Suppressor macrophage treated with lipopolysaccharide for 4 hours (primary cell): ENCODE measurements at regions not wholly inside any gene's neighbourhood (a gene's known extent, or its start where the extent isn't known, plus 50 kb on each side); places are given as distances from the start of the nearest gene placed in this dataset.
"Not testable (repeated sequence)": the region's sequence is repeated elsewhere in the genome, so short reads cannot be mapped to it uniquely, and the experiment has no call there.

Experiments
- DNase-seq: peaks from one replicate; pipeline ENCODE4 v3.0.0-alpha.2; 2020

- DNase-seq = no peak
Measured at GRCh38 chr9:108762348-108763055, 93.3 kb downstream of the ACTL7B start.

GRCh38 chr9:108761655-108762347 is 94.0 kb downstream of the ACTL7B start:
- DNase-seq = peak; percentile 70

DNA sequence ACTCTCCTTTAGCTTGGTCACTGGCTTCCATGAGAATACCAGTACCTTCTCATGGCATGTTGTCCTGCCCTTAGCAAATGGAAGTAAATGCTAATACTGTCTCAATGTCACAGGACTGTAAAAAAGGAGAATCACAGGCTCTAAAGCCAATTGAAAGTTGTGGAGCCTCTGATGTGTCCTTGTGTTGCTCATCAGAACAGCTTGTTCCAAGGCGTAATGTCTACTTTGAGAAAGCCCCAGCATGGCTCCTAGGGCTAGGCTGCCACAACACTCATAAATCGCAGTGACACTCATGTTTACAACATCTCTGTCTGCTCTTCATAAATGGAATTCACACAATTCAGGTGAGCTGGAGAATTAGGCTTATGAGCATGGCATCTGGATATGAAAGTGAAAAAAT is 94.9 kb downstream of the ACTL7B start:
- DNase-seq = no peak

DNA sequence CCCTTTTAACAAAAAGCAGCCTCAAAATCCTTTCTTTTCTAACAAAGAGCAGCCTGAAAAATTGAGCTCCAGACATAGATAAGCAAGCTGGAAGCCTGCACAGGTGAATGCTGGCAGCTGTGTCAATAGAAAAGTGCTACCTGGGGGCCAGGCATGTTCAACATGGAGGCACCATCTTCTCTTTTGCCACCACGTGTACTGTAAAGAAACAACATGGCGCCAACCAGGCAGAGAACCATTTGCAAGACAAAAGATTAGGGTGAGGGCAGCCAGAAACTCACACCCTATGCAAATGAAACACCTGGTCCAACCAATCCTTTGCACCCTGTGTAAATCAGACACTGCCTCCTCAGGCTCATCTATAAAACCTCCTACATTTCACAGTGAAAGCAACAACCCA is 96.0 kb downstream of the ACTL7B start:
- no peak for DNase-seq

GRCh38 chr9:108759399-108759798 is 96.4 kb downstream of the ACTL7B start:
- no peak for DNase-seq

DNA sequence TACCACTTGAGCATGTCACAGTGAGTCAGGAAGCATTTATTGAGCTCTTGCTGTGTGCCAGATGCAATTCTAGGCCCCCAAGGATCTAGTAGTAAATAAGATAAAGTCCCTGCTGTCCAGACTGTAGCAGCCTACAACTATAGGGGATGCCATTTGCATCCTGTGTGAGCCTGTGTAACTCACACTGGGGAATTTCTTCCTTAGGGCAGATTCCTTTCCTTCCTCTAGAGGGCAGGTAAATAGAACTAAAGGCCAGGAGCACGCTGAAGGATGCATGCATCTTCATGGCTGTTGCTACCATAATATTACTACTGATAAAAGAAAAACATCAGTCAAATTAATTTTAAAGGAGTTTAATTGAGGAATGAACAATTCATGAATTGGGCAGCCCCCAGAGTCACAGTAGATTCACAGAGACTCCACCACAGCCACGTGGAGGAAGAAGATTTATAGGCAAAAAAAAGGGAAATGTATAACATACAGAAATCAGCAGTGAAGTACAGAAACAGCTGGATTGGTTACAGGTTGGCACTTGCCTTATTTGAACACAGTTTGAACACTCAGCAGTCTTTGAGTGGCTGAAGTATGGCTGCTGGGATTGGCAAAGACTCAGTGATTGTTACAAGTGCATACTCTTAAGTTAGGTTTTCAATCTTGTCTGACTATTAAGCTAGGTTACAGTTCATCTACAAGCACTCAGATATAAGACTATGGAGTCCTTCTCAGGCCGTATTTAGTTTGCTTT is 98.9 kb downstream of the ACTL7B start:
- no peak for DNase-seq

- no peak for DNase-seq
Measured at GRCh38 chr9:108755979-108756378, 99.8 kb downstream of the ACTL7B start.

DNA sequence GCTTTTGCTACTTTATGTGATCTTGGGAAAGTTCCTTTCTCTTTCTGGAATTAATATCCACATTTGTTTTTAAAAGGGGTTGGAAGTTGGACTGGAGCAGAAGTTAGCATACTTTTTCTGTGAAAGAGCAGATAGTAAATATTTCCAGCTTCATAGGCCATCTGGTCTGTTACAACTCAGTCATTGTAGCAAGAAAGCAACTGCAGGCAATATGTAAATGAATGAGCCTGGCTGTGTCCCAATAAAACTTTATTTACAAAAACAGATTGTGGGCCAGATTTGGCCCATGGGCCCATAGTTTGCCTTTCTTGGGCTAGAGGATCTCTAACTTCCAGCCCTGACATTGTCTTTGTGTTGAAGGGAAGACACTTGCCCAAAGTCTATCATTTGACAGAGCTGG is 104.4 kb downstream of the ACTL7B start:
- DNase-seq = no peak

- DNase-seq = no peak
Measured at GRCh38 chr9:108750661-108751215, 105.0 kb downstream of the ACTL7B start.

DNA sequence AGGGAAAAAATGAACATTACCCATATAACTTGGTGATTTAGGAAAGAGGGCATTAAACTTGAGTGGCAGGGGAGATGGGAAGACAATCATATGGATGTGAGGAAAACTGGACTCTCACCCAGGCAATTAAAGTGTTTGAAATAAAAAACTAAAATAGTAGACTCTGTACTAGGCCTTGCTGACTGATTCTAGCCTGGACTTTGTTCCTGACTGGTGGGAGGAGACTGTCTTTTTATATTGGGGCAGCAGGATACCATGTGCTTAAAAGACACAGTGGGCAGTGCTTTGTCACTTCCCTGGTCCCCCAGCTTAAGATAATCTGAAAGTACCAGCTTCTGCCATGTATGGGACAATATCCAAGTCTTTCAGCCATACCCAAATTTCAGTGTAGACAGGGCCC is 107.0 kb downstream of the ACTL7B start:
- no peak for DNase-seq

- no peak for DNase-seq
Measured at GRCh38 chr9:108746864-108747263, 108.9 kb downstream of the ACTL7B start.

DNA sequence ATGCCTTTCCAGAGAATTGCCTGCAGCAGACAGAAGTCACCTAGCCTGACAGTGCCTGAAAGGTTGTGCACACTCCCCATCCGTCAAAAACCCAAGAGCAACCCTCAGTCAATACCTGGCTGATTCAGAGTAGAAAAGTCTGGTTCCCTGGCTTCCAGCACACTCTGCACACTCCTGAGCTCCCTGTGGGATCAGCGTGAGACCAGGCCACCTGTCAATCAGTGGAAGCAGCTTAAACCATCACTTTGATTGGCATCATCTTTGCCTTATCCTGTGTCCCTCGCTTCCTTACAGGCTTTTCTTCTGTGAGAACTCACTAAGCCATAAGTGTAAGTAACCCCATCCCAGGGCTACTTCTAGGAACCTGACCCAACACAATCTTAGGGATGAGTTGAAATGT is 109.8 kb downstream of the ACTL7B start:
- no peak for DNase-seq

DNA sequence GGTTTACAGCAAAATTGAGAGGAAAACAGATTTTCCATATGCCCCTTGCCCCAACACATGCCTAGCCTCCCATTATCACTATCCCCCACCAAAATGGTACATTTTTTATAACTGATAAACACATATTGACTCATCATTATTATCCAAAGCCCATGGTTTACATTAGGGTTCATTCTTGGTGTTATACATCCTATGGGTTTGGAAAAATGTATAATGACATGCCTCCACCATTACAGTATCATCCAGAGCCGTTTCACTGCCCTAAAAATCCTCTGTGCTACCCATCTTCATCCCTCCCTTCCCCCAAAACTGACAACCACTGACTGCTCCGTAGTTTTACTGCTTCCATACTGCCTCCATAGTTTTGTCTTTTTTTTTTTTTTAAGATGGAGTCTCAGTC is 111.1 kb downstream of the ACTL7B start:
- DNase-seq = no peak

DNA sequence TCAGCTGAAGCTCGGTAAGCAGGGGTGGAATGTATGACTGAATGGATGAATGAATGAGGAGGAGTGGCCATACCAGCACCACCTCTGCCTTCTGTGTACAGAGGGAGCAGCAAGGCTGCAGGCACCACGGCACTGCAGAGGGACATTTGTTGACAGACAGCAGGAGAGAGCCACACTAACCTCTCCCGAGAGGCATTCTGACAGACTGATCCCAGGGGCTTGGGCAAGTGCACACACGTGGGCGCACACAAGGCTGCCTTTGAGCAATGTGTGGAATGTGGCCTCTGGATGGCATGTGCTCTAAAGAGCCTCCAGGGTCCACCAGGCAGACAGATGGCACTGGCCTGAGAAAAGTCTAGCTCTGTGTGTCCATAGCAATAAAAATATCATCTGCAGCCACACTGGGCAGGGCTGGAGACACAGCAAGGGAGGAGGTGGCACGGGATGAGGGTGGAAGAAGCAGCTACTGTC is 111.8 kb downstream of the ACTL7B start:
- no peak for DNase-seq

- DNase-seq = no peak
Measured at GRCh38 chr9:108743416-108743815, 112.4 kb downstream of the ACTL7B start.

- no peak for DNase-seq
Measured at GRCh38 chr9:108742191-108742590, 113.6 kb downstream of the ACTL7B start.

DNA sequence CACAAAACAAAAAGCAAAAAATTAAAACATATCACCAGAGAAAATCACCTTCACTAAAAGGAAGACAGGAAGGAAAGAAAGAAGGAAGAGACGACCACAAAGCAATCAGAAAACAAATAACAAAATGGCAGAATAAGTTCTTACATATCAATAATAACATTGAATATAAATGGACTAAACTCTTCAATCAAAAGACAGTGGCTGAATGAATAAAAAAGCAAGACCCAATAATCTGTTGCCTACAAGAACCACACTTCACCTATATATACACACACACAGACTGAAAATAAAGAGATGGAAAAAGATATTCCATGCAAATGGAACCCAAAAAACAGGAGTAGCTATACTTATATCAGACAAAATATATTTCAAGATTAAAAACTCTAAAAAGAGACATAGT is 124.5 kb downstream of the ACTL7B start:
- not testable (repeated sequence) for DNase-seq

- DNase-seq = peak; percentile 41
Measured at GRCh38 chr9:108727580-108728111, 128.1 kb downstream of the ACTL7B start.

DNA sequence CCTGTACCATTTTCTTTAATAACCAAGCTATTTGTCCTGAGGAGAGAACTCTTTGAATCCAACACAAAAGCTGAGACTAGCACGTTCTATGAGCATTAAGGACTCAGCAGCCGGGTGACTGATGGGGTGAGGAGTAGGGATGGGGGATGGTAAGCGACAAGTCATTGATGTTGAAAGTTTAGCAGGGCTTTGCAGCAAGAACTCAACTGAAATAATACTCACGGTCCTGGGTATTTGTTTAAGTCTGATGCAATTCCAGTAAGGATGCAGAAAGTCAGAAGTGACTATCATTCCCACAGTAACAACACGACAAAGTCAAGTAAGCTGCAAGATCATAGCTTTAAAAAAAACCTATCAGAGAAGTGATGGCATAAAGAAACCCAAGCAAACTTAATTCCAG is 131.1 kb downstream of the ACTL7B start:
- DNase-seq = peak; percentile 4

DNA sequence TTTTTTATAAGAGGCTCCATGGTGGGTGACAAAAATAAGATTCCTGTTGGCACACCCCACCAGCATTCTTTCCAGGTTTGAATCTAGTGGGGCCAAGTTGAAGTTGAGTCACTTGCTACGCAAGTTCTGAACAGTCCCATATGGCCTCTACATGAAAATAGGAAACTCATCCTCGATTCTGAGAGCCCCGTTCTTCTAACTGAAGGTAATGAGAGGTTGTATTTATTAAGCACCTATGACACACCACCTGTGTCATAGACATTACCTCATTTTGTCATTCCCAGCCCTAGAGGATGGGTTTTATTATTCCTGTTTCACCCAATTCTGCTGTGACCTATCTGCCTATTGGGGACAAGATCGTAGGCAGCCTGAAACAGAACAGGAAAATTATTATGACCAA is 131.7 kb downstream of the ACTL7B start:
- DNase-seq = no peak

DNA sequence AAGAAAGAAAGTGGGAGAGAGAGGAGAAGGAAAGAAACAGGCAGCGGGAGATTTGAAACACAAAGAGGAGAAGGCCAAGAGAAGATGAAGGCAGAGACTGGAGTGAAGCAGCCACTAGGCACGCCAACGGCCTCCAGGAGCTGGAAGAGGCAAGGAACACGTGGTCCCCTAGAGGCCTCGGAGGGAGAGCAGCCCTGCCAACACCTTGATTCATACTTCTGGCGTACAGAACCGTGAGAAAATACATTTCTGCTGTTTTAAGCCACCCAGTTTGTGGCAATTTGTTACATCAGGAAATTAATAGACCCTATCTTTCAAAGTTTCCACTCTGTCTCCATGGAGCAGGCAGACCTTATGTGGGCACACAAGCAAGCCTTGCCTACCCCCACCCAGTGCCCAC is 133.4 kb downstream of the ACTL7B start:
- no peak for DNase-seq

- DNase-seq = no peak
Measured at GRCh38 chr9:108720191-108720642, 135.6 kb downstream of the ACTL7B start.

DNA sequence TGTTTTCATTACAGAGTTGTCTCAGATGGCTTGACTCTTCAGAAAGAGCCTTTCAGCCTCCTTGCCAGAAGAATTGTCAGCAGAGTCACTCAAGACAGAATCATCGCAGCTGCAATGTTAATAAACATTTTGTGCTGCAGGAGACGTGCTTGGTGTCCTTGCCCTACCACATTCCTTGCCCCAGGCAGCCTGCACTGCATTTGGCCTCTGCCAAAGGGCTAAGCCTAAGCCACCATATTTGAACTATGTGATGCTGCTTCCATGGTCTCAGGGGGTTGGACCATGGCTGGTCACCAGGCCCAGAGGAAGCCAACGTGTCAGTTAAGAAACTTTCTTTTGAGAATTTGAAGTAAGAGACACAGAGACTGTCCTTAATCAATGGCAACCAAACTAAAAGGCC is 145.4 kb downstream of the ACTL7B start:
- no peak for DNase-seq
